SH-SY5Y (cell line): ENCODE measurements at regions not wholly inside any gene's neighbourhood (a gene's known extent, or its start where the extent isn't known, plus 50 kb on each side); places are given as distances from the start of the nearest gene placed in this dataset.

ENCODE experiments used
- GATA2 ChIP-seq: IDR thresholded peaks from 2 replicates; pipeline ENCODE4 v1.6.1; 2011; ENCODE audit warnings: mild to moderate bottlenecking, low read depth, low read length
- GATA3 ChIP-seq: IDR thresholded peaks from 2 replicates; pipeline ENCODE4 v1.6.1; 2011; ENCODE audit warnings: low read depth, mild to moderate bottlenecking, low read length, moderate library complexity

- TF ChIP-seq GATA2 (no peak), GATA3 (no peak)
These were observed 1234.6 kb upstream of the CHAC2 start for GRCh38 chr2:52532956-52533355.
